ENCODE measurements at regions not wholly inside any gene's neighbourhood (a gene's known extent, or its start where the extent isn't known, plus 50 kb on each side); places are given as distances from the start of the nearest gene placed in this dataset.

- peaks cover 2% of the 10 kb centered on the region for H3K27me3 Mint-ChIP-seq (ENCODE audit: insufficient read depth, low read depth, poor library complexity)
- TF ChIP-seq REST (IDR thresholded peaks at IDR 0.05; ENCODE audit: unreplicated experiment) (no peak), ZNF331 (CRISPR knock-in tag; IDR thresholded peaks at IDR 0.05; ENCODE audit: low read depth) (no peak), ZNF114 (CRISPR knock-in tag; IDR thresholded peaks at IDR 0.05) (no peak), ZNF462 (CRISPR knock-in tag; IDR thresholded peaks at IDR 0.05) (no peak), ETS1 (IDR thresholded peaks at IDR 0.05) (no peak), CTCF (conservative IDR thresholded peaks at IDR 0.05; ENCODE audit: low read depth in 2 of 2) (no peak), JUNB (IDR thresholded peaks at IDR 0.05; ENCODE audit: unreplicated experiment) (no peak)
- Histone ChIP-seq H3K79me2 (replicated peaks; ENCODE audit: insufficient read depth) (no peaks in the 10 kb centered on the region), H4K20me1 (replicated peaks; ENCODE audit: insufficient read depth) (no peaks in the 10 kb centered on the region), H2AFZ (no peak overlapping the region), H3K4me1 (ENCODE audit: insufficient read depth) (no peaks in the 10 kb centered on the region), H3F3A (replicated peaks; ENCODE audit: low read depth) (no peaks in the 10 kb centered on the region), H3K4me3 (no peak overlapping the region), H3K36me3 (ENCODE audit: insufficient read depth) (no peaks in the 10 kb centered on the region), H3K9me2 (ENCODE audit: insufficient read depth) (no peaks in the 10 kb centered on the region), H3K27me3 (ENCODE audit: insufficient read depth) (no peaks in the 10 kb centered on the region), H3K27ac (ENCODE audit: low read depth) (no peak overlapping the region), H3K4me2 (no peak overlapping the region)
- H3K9me3 Mint-ChIP-seq = peaks cover 17% of the 10 kb centered on the region
- H3K4me1 Mint-ChIP-seq = no peaks in the 10 kb centered on the region
- H3K27ac Mint-ChIP-seq = no peak overlapping the region
- DNase-seq (ENCODE audit: low spot score) = no peak
- peaks cover 11% of the 10 kb centered on the region; the same call in 2 of the 3 replicates for H3K36me3 Mint-ChIP-seq (ENCODE audit: low read depth)
- ATAC-seq = no peak
- H3K4me3 Mint-ChIP-seq = no peak overlapping the region
These were observed 453.8 kb upstream of the MAP2 start for GRCh38 chr2:208970070-208970469.
